ENCODE measurements at regions not wholly inside any gene's neighbourhood (a gene's known extent, or its start where the extent isn't known, plus 50 kb on each side); places are given as distances from the start of the nearest gene placed in this dataset.

GRCh38 chr16:76900285-76901263 lies 290.4 kb upstream of the MON1B start:
- no peak for DNase-seq (ENCODE audit: low spot score)

DNA sequence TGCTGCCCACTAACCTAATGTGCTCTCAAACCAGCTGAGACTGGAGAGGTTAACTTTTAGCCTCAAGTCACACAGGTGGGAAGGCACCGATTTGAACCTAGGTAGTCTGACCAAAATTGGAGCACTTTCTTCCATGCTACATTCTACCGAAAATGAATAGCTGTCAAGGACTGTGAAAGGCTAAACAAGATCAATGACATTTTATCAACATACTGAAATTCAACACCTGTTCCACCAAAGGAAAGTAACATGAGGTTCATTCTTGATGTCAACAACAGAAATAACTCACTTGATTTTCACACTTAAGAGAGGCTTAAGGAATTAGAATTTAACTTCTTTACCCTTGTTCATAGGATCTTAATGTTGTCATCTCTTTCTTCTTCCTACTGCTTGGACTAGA lies 284.4 kb upstream of the MON1B start:
- DNase-seq (ENCODE audit: low spot score): no peak

DNA sequence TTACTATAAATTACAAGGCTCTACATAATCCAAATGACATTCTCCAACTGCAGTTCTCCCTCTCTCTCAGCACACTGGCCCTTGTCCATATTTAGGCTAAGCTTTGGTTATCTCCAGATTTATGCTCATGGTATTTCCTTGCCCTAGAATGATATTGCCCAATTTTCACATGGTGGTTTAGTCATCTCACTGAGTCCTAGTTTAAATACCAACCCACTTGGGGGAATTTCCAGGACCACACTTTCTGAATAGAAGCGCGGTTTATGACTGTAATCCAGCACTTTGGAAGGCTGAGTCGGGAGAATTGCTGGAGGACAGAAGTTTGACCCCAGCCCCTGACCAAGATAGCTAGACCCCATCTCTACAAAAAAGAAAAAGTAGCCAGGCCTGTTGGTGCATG lies 280.1 kb upstream of the MON1B start:
- no peak for DNase-seq (ENCODE audit: low spot score)

DNA sequence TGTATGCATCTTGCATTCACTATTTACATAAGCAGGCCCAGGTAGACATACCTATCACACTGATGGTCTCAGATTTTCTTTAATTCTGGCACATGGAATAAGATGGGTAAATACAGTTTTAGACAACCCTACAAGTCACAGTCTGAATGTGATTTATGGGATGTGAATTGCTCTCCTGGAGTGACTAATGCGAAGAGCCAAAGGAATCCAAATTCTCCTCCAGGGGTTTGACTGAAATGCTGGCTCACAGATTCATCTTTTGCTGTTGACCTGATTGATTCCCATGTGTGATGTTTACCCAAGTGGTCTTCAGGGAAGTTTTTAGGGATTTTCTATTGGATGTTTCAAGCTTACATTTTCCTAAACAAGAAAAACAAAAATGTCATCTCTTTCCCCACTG lies 277.9 kb upstream of the MON1B start:
- DNase-seq (ENCODE audit: low spot score): no peak

- no peak for DNase-seq (ENCODE audit: low spot score)
Observed at GRCh38 chr16:76926042-76926441, 264.9 kb upstream of the MON1B start.

- DNase-seq (ENCODE audit: low spot score): no peak
Observed at GRCh38 chr16:76926595-76926994, 264.4 kb upstream of the MON1B start.

GRCh38 chr16:76931186-76931585 lies 259.8 kb upstream of the MON1B start:
- no peak for DNase-seq (ENCODE audit: low spot score)

GRCh38 chr16:76932541-76933211 lies 258.3 kb upstream of the MON1B start:
- no peak for DNase-seq (ENCODE audit: low spot score)

DNA sequence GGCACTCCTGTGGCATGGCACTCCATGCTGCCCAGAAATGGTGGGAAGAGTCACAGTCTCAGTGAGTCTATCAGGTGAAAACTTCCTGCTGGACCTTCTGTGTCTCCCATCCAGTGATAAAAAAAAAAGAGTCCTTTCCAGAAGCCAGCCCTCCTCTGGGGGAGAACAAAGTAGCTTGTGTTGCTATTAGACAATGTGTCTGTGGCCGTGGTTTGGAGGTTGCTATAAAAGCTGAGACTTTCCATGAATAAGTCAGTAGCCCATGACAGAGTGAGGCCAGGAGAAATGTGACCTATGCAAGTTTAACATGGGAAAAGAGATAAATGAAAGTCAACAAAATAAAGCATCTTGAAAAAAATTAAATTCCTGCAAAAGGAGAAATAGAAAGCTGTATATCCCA lies 250.7 kb upstream of the MON1B start:
- DNase-seq (ENCODE audit: low spot score): no peak

GRCh38 chr16:76941113-76941512 lies 249.9 kb upstream of the MON1B start:
- DNase-seq (ENCODE audit: low spot score): no peak

DNA sequence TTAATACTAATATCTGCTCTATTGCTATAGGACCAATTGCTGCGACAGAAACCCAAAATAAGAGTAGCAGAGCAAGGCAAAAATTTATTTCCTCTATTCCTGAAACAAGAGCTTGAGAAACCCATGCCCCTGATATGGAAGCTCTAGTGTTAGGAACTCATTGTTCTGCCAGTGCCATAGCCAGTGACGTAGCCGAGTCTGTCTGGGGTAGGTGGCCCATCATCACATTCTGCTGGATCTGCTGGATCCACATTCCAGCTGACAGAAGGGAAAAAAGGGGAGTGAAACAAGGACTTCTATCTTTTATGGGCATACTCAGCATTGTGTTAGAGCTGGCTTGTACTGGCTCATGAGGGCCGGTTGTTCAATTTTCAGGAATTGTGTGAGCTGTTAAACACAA lies 248.9 kb upstream of the MON1B start:
- no peak for DNase-seq (ENCODE audit: low spot score)

GRCh38 chr16:76943921-76944320 lies 247.1 kb upstream of the MON1B start:
- DNase-seq (ENCODE audit: low spot score): no peak

DNA sequence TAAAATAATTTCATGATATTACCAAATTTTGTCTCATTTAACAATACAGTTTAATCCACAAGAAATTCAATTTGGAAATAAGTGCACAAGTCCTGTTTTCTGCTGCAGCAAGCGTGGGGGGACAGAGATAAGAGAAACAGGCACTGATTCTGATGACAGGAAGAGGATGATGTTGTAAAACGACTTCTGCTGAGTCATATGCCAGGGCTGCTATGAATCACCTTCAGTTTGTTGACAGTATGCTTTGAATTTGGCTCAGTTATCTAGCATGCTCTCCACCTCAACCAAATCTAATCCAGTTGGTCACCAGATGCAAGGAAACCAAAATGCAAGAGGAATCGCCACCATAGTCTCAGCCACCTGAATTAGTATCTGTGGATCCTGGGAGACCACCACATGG lies 244.1 kb upstream of the MON1B start:
- no peak for DNase-seq (ENCODE audit: low spot score)

DNA sequence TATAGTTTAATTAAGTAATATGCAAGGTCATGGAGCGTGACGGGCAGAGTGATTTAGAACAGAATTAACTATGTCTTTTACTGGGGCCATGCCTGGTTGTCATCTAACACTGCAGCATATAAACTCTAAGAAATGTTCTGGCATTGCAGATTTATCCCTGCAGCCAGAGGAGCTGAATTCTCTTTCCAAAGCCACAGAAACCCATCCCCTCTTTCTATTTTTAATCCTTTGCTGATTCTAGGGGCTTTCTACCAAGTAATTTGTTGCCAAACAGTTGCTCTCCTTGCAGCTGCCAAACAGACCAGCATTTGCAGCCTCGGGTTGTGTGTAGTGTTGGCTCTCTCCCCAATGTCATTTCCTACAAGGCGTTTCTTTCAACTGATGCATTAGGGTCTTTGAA lies 243.2 kb upstream of the MON1B start:
- no peak for DNase-seq (ENCODE audit: low spot score)

DNA sequence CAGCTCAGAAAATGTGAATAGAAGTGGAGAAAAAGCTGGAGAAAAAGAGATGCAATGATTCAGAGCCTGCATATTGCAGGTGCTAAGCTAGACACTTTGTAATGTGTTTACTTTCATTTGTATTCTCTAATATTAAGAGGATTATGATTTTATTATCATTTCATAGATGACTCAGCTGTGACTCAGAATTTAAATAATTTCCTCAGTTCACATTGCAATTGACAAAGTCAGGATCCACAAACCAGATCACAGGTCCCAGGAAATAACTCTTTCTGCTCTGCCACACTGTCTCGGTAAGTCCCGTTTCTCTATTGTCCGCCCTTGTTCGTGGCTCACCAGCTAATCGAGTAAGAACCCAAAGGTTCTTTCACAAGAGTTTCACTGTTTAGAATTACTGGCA lies 235.4 kb upstream of the MON1B start:
- DNase-seq (ENCODE audit: low spot score): no peak

DNA sequence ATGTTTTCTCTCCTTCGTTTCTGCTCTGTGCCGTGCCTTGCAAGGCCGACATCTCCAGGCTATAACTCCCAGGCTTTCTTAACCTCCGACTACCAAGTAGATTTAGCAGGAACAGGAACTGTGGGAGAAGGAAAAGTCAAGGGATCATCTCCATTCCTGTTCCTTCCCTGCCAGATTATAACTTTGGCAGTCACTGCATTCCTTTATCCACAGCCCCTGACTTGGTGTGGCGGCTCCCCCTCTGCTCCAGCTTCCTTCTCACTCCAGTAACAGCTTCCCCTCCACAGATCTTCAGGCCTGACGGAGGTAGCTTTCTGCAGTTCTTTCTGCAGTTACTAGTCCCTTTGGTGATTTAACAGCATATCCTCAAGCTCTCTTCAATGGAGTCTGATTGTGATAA lies 234.6 kb upstream of the MON1B start:
- no peak for DNase-seq (ENCODE audit: low spot score)

DNA sequence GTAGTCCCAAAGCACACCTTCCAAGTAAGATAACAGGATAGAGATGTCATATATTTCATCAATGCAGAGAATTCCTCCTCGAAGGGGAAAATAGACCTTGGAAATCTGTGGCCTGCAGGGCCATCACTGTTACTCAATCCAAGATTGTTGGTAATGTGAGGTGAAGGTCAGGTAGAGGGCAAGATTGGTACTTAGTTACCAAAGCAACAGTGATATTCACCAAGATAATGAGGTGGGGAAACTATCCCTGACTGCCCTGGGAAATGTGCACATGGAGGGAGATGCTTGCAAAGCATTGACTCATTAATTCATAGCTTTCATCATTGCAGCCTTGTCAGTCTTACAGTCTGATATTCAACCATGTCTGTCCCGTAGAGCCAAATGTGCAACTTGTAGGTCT lies 234.1 kb upstream of the MON1B start:
- DNase-seq (ENCODE audit: low spot score): no peak

DNA sequence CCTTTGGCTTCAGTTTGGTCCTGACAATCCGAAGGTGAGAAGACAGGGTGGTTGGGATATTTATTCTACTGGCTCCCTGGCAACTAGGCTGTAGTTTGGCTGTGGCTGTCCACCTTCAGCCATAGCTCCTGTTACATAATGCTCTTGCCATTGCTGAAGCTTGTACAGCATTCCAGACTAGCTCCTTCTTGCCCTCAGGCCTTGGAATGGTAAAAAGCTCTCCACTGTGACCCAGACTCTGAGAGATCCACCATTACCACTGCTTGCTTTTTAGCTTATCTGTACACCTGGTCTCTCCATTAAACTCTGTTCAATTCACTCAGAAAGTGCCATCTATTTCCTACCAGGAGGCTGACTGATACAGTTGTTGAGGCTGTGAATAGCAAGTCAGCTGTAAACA lies 231.8 kb upstream of the MON1B start:
- no peak for DNase-seq (ENCODE audit: low spot score)

DNA sequence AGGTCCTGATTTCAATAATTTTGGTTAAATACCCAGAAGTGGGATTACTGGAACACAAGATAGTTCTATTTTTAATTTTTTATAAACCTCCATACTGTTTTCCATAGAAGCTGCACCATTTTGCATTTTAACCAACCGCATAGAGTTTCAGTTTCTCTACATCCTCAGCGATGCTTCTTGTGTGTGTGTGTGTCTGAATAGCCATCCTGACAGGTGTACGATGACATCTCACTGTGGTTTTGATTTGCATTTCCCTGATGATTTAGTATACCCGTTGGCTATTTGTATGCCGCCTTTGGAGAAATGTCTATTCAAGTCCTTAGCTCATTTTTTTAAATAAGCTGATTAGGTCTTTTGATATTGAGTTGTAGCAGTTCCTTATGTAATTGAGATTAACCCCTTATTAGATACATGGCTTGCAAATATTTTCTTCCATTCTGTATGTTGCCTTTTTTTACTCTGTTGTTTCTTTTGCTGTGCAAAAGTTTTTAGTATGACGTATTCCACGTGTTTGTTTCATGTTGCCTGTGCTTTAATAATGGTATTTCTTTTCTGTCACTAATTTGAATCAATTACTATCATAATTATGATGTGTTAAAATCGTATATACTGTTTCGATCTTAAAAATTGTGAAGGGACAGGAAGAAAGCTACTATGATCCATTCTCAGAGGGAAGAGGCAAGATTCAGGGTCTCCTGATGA lies 227.2 kb upstream of the MON1B start:
- DNase-seq (ENCODE audit: low spot score): no peak

DNA sequence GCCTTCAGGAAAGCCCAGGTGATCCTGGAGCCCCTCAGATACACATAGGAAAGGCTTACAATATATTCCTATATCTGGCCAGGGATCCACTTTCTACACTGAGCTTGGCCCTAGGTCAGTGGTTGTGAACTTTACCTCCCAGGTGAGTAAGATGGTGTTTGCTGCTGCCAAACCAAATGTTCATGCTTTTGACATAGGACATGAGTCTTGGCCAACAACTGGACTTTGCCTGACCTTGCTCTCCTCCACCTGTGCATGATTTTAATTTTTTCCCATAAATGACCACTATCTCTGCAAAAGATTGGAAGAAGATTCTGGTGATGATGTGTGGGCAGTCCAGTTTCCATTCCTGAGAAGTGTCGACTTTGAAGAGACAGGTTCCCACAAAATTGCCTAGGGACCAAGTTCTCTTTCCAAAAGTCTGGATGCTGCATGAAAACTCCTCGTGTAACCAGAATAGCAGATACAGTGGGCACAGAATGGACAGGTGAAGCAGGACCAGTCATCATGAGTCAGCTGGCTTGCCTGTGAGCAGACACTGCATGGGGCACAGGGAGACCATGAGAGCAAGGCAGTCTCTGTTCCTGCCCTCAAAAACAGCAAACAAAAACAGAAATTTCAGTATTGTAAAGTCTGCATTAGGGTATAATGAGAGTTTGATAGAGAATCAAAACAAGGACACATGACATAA lies 226.4 kb upstream of the MON1B start:
- DNase-seq (ENCODE audit: low spot score): no peak

- DNase-seq (ENCODE audit: low spot score): no peak
Observed at GRCh38 chr16:76970087-76970744, 220.8 kb upstream of the MON1B start.

DNA sequence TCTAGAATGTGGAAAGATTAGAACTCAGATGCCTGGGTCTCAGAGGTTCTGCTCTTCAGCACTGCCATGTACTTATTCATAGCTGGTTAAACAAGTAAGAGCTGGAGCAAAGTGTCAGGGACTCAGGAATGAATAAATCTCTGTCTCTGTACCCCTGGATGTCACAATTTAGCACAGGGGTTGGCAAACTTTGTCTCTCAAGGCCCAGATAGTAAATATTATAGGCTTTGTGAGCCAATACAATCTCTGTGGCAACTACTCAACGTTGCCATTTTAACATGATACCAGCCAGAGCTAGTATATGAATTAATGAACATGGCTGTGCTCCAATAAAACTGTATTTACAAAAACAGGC lies 220.3 kb upstream of the MON1B start:
- DNase-seq (ENCODE audit: low spot score): no peak
